ENCODE measurements at regions not wholly inside any gene's neighbourhood (a gene's known extent, or its start where the extent isn't known, plus 50 kb on each side); places are given as distances from the start of the nearest gene placed in this dataset.

- TF ChIP-seq CTCF (conservative IDR thresholded peaks at IDR 0.05): peak; percentile 82
- no peak for TF ChIP-seq ZFX (IDR thresholded peaks at IDR 0.05)
Measured at GRCh38 chr7:38105874-38106483, 72.1 kb upstream of the STARD3NL start.
